HG02943 (cell line): ENCODE measurements at regions not wholly inside any gene's neighbourhood (a gene's known extent, or its start where the extent isn't known, plus 50 kb on each side); places are given as distances from the start of the nearest gene placed in this dataset.

Experiments used
- ATAC-seq: cut with Tn5 transposase; IDR thresholded peaks from one replicate; pipeline ENCODE4 v1.9.1; 2021; ENCODE audit warnings: mild to moderate bottlenecking, low read depth, moderate library complexity; ENCODE audit not compliant: unreplicated experiment

- no peak for ATAC-seq
These were observed 57.0 kb upstream of the MAGEB16 start for GRCh38 chrX:35741142-35741541.

DNA sequence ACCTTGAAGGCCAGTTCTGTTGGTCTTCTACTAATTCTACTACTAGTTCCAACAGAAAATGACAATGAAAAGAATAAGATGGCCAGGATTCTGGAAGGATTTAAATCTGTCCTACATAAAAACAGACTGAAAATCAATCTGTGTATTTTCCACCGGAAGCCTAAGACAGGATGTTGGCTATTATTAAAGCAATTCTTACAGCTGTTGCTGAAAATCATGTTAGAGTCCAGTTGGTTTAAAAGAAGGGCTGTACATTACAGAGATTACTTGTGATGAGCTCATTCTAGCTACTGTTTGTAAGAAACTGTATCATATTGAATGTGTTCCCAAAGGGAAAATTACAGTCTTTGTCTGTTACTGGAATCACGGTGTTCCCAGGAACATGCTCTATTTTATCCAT, 54.8 kb upstream of the MAGEB16 start:
- no peak for ATAC-seq
